GM18526 (cell line): ENCODE measurements at regions not wholly inside any gene's neighbourhood (a gene's known extent, or its start where the extent isn't known, plus 50 kb on each side); places are given as distances from the start of the nearest gene placed in this dataset.

Experiments
- POLR2A ChIP-seq: IDR thresholded peaks from 3 replicates; pipeline ENCODE4 v1.6.1; 2011; ENCODE audit not compliant: insufficient read length; ENCODE audit errors: extremely low read depth

- no peak for TF ChIP-seq POLR2A
These were observed 306.5 kb downstream of the RPLP1 start for GRCh38 chr15:69758810-69759790.

GRCh38 chr15:69760258-69760845 lies 307.7 kb downstream of the RPLP1 start:
- no peak for TF ChIP-seq POLR2A

- TF ChIP-seq POLR2A: no peak
These were observed 308.4 kb downstream of the RPLP1 start for GRCh38 chr15:69760890-69761568.

DNA sequence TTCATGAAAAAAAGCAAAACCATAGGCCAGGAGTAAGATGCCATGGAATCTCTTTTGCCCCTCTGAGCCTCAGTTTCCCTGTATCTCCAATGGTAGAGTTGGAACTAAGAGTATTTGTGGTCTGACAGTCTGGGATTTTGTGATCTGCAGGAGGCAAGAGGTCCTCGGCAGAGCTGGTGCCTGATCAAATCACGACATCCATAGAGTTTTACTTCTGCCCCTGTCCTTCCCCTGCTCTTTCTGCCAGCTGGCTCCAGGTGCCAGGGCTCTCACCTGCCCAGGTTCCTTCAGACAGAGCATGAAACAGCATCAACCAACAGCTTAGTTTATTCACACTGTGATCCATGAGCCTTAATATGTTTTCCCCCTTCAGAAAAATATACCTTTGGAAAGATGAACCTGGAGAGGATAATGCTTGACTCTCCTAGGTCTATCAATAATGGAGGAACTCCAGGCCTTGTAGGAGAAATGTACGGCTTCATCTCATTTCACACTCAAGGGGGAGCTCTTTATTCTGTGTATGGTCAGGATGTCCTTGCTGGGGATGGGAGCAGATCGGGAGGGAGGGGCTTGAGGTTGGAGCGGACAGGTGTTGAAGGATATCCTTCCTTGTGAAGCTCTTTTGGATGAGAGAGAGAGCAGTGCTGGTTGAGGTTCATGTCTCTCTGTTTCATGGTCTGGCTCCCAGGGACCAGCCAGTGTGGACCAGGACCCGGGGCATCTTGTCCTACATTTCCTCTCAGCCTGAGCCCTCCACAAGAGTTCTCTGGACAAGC lies 309.9 kb downstream of the RPLP1 start:
- TF ChIP-seq POLR2A: no peak

- no peak for TF ChIP-seq POLR2A
These were observed 311.2 kb downstream of the RPLP1 start for GRCh38 chr15:69763831-69764230.

GRCh38 chr15:69766156-69766555 lies 313.5 kb downstream of the RPLP1 start:
- no peak for TF ChIP-seq POLR2A

GRCh38 chr15:69767191-69767590 lies 314.6 kb downstream of the RPLP1 start:
- TF ChIP-seq POLR2A: no peak

- TF ChIP-seq POLR2A: no peak
These were observed 320.4 kb downstream of the TLE3 start for GRCh38 chr15:69777356-69777755.

- no peak for TF ChIP-seq POLR2A
These were observed 317.3 kb downstream of the TLE3 start for GRCh38 chr15:69780374-69780773.

GRCh38 chr15:69780981-69781380 lies 316.7 kb downstream of the TLE3 start:
- TF ChIP-seq POLR2A: no peak

DNA sequence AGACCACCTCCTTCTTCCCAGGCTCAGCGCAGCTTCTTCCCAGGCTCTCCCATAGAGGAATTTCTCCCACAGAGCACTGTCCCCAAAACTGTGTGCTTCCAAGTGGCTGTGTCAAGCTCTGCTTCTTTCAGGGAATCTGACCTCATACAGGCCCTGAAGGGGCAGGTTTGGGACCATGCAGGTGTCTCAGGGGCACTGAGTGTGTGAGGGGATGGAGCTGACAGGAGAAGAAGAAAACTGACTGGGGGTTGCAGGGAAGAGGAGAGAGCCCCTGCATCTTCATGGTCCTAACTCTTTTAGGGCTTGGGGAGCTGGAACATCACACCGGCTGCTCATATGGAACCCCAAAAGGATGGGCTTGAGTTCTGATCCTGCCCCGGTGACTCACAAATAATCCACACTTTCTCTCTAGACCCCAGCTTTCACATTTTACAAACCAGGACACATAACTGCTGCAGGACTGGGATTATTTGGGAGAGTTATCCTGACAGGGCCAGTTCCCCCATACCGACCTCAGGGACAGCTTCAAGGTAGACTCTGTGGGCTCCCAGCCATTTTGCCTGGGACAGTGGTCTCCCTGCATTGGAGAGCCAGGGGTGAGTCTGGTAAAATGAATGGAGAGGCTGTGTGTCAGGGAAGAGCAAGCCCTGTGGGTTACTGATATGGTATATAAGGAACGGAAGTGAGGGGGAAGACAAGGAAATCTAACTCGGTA lies 316.1 kb downstream of the TLE3 start:
- TF ChIP-seq POLR2A: no peak

DNA sequence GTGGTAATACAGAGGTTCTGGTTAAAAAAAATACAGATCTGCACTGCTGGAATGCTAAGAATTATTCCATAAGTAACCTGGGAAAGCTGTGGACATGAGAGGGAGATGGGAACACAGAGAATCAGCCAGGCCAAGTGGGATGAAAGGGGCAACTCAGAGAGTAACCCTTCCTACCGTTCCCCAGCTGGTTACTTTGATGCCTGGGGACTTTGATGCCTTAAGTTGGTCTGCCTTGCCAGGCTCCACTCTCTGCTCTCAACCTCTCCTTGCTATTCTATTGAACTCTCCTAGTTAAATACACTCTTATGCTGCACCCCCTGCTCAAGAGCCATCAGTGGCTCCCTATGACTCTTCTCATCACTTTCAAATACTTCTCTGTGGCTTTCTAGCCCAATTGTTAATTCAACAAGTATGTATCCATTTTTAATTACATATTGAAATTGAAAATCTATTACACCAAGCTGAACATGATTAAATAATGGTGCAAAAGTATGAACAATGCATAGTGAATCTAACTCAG lies 315.5 kb downstream of the TLE3 start:
- no peak for TF ChIP-seq POLR2A

DNA sequence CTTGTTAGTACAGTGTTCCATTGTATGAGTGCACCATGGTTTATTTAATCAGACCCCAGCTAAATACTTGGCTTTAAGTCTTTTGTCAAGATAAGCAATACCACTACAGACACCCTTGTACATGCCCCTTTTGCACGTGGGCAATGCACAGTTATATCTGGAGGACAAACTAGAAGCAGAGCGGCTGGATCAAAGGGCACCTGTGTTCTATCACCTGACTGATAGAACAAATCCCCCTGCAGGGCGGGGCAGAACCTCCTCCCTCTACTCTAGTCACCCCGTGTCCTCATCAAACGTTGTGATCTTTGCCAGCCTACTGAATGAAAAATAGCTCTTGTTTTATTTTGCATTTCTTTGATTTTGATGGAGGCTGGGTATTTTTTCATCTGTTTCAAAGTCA lies 314.9 kb downstream of the TLE3 start:
- no peak for TF ChIP-seq POLR2A

DNA sequence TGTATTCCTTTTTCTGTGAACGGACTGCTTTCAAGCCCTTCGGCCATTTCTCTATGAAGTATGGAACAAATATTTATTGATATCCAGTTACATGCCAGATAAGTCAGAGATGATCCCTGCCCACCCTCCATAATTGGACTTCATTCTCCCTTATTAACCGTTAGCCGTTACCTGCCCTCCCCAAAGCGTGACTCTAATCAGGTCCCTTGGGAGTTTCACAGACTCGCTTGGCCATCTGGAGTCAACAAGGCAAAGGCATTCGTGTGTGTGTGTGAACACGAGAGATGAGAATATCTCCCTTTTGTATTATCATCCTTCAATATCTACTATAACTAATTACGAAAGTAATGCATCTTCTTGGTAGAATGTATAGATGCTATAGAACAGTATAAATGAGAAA lies 314.5 kb downstream of the TLE3 start:
- no peak for TF ChIP-seq POLR2A
